ENCODE measurements at regions not wholly inside any gene's neighbourhood (a gene's known extent, or its start where the extent isn't known, plus 50 kb on each side); places are given as distances from the start of the nearest gene placed in this dataset.

DNA sequence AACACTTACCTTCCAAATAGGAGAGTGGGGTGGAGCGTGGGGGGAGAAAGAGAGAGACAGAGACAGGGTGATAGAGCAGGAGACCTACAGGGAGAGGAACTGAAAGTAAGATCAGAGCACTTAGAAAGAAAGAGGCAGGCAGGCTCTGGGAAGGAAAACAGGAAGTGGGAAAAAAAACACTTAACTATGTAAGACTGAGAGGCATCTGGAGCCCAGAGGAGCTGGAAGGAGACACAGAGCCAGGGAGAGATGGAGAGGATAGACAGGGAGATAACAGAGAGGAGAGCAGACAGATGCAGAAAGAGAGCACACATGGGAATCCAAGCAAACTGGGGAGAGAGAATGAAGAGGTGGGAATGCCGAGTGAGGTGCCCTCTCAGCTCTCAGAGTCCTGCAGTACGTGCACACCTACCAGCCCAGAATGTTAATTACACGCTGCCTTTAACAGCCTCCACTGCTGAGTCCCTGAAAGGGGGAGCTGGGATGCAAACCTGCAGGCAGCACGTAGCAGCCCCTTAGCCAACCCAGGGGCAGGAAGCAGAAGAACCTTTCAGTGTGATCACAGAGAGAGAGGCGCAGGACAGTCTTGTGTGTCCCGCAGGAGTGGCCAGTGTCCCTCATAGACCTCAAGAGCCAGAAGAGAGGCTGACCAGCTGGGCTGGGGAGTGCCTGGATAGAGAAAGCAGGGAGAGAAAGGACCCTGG lies 132.7 kb upstream of the LRFN2 start:
- Histone ChIP-seq H3K9me3 (no peaks in the 10 kb centered on the region), H3K4me1 (peaks cover 0 to 31% (median 0%) of the 10 kb centered on the region in 4 donors), H3K4me3 (no peak overlapping the region), H3K27ac (peak overlapping the region in 1 of 3 donors; percentile 40), H3K36me3 (no peaks in the 10 kb centered on the region), H3K27me3 (no peaks in the 10 kb centered on the region)
- WGBS (ENCODE audit: insufficient coverage, low coverage, low lambda C conversion rate, missing lambda C conversion rate): 46% methylated on average over 4 of the region's 7 CpGs
- intact Hi-C loops (cut with DNase I): no loop called here
- ATAC-seq (peak in 3 of 4 donors; percentile 4 to 36 (median 8)), DNase-seq (no peak)
- TF ChIP-seq, protein P1, sequence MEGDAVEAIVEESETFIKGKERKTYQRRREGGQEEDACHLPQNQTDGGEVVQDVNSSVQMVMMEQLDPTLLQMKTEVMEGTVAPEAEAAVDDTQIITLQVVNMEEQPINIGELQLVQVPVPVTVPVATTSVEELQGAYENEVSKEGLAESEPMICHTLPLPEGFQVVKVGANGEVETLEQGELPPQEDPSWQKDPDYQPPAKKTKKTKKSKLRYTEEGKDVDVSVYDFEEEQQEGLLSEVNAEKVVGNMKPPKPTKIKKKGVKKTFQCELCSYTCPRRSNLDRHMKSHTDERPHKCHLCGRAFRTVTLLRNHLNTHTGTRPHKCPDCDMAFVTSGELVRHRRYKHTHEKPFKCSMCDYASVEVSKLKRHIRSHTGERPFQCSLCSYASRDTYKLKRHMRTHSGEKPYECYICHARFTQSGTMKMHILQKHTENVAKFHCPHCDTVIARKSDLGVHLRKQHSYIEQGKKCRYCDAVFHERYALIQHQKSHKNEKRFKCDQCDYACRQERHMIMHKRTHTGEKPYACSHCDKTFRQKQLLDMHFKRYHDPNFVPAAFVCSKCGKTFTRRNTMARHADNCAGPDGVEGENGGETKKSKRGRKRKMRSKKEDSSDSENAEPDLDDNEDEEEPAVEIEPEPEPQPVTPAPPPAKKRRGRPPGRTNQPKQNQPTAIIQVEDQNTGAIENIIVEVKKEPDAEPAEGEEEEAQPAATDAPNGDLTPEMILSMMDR (IDR thresholded peaks at IDR 0.05): no peak
- TF ChIP-seq POLR2A (IDR thresholded peaks at IDR 0.05): no peak

DNA sequence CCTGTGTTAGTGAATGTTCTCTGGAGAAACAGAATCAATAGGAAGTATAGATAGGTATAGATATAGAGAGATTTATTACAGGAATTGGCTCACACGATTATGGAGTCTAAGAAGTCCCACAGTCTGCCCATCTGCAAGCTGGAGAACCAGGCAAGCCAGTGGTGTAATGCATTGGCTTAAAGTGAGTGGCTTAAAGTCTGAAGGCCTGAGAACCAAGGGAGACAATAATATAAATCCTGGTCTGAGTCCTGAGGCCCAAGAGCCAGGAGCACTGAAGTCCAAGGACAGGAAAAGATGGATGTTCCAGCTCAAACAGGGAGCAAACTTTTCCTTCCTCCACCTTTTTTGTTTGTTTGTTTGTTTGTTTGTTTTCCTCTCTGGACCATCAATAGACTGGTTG lies 131.2 kb upstream of the LRFN2 start:
- Histone ChIP-seq H3K4me1 (peaks cover 0 to 34% (median 0%) of the 10 kb centered on the region in 4 donors), H3K4me3 (no peak overlapping the region), H3K27ac (no peak overlapping the region), H3K36me3 (no peaks in the 10 kb centered on the region), H3K9me3 (no peaks in the 10 kb centered on the region), H3K27me3 (no peaks in the 10 kb centered on the region)
- no peak for TF ChIP-seq POLR2A (IDR thresholded peaks at IDR 0.05)
- TF ChIP-seq, protein P1 (IDR thresholded peaks at IDR 0.05): no peak
- intact Hi-C loops (cut with DNase I): no loop called here
- no peak for DNase-seq
- 57% methylated on average over 1 of the region's 1 CpG for WGBS (ENCODE audit: insufficient coverage, low coverage, low lambda C conversion rate, missing lambda C conversion rate)
- ATAC-seq: no peak

DNA sequence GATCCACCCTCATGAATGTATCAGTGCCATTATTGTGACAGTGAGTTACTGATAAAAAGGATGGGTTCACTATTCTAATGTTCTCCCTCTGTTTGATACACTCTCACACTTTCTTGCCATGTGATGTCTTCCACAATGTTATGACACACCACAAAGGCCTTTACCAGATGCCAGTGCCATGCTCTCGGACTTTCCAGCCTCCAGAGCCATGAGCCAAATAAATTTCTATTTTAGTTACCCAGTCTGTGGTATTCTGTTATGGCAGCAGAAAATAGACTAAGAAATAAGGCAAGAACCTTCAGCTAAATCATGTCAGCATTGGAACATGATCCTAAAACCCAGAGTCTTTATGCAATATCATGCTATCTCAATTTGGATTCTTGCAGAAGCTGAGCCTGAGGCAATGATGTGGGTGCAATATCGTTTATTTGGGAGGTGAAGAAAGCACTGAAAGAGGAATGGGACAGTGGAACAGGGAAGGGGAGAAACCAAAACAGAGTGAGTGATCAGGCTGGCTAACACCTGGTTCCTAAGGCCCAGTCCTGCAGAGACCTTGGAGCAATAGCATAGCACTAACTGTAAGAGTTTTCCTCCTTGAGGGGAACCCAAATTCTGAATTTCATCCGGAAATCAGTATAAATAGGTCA lies 130.4 kb upstream of the LRFN2 start:
- intact Hi-C loops (cut with DNase I): no loop called here
- Histone ChIP-seq H3K4me1 (peaks cover 0 to 26% (median 0%) of the 10 kb centered on the region in 4 donors), H3K9me3 (no peaks in the 10 kb centered on the region), H3K36me3 (no peaks in the 10 kb centered on the region), H3K4me3 (no peak overlapping the region), H3K27me3 (no peaks in the 10 kb centered on the region), H3K27ac (no peak overlapping the region)
- no peak for TF ChIP-seq POLR2A (IDR thresholded peaks at IDR 0.05)
- TF ChIP-seq, protein P1 (IDR thresholded peaks at IDR 0.05): no peak
- no peak for DNase-seq
- 86% methylated on average over 2 of the region's 3 CpGs for WGBS (ENCODE audit: insufficient coverage, low coverage, low lambda C conversion rate, missing lambda C conversion rate)
- no peak for ATAC-seq

DNA sequence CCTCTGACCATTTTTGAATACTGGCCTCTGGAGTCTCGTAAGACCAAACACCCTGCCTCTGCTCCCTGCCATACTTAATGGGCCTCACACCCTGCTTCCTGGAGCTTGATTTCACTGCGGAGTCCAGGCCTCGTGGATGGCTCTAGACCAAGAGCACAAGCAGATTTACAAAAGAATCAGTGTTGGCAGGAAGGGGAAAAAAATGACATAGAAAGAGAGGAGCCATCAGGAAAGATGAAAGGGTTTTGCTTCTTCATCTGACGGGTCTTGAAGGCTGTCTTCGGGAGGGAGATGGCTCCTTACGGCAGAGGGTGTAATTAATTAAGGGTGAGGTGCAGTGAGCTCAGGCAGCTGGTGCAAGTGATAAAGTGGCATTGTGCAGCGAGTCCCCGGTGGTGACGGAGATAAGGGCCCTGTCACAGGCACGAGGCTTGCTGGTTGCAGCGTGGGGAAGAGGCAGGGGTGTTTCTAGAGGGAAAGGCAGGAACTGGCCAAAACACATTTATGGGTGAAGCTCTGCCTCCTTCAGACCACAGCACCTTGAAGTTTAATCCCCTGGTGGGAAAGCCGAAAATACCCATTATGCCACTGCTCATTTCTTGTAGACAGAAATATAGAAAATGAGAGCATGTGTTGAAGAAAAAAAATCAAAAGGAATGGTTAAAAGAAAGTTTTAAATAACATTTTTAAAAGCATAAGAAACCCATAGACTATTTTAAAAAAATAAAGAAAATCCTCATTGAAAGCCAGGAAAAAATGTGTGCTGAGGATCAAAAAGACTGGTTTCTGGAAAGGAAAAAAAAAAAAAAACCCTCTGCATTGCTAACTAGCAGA lies 128.6 kb upstream of the LRFN2 start:
- TF ChIP-seq POLR2A (IDR thresholded peaks at IDR 0.05): no peak
- TF ChIP-seq, protein P1 (IDR thresholded peaks at IDR 0.05): no peak
- H3K36me3 ChIP-seq: no peaks in the 10 kb centered on the region
- DNase-seq (no peak), ATAC-seq (no peak)
- H3K9me3 ChIP-seq: no peaks in the 10 kb centered on the region
- H3K27ac ChIP-seq: peak overlapping the region in 1 of 3 donors; percentile 68
- no peaks in the 10 kb centered on the region for H3K27me3 ChIP-seq
- H3K4me1 ChIP-seq: peaks cover 0 to 14% (median 0%) of the 10 kb centered on the region in 4 donors
- intact Hi-C loops (cut with DNase I): no loop called here
- WGBS (ENCODE audit: insufficient coverage, low coverage, low lambda C conversion rate, missing lambda C conversion rate): 42% methylated on average over 12 of the region's 12 CpGs
- no peak overlapping the region for H3K4me3 ChIP-seq

Measured in right lobe of liver (tissue), 6 donors.